ENCODE measurements at regions not wholly inside any gene's neighbourhood (a gene's known extent, or its start where the extent isn't known, plus 50 kb on each side); places are given as distances from the start of the nearest gene placed in this dataset.
"Not testable (repeated sequence)": the region's sequence is repeated elsewhere in the genome, so short reads cannot be mapped to it uniquely, and the experiment has no call there.

DNA sequence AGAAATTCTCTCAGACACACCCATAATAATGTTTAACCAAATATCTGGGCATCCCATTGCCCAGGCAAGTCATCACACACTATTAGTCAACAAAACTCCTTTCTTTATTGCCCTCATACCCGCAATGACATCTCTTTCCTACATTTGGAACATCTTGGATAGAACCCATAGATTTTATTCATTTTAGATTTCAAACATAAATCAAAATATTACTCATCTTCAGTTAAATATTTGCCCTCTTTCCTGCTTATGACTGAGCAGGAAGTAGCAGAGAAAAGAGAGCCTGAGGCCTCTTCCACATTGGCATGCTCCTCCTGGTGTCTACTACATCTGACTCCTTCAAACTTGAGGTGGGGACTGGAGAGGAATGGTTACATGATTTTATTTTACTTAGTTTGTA, 592.0 kb downstream of the CHSY3 start:
- no peak for DNase-seq (ENCODE audit: low read depth in 2 of 2)

DNA sequence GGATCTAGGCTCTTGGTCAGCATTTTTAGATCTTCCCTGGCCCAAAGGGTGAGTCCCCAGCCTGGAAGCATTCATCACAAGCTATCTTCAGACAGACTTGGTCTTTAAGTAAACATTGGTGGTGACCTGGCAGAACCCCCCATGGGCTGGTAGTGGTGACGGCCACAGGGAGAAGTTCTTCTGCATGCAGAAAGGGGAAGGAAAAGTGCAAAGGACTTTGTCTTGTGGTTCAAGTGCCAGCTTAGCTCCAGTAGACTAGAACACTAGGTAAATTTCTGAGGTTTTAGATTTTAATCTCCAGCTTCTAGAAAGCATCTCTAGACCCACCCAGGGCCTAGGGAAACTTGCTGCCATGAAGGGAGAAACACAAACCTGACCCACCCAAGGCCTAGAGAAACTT, 584.0 kb downstream of the CHSY3 start:
- DNase-seq (ENCODE audit: low read depth in 2 of 2) = no peak

DNA sequence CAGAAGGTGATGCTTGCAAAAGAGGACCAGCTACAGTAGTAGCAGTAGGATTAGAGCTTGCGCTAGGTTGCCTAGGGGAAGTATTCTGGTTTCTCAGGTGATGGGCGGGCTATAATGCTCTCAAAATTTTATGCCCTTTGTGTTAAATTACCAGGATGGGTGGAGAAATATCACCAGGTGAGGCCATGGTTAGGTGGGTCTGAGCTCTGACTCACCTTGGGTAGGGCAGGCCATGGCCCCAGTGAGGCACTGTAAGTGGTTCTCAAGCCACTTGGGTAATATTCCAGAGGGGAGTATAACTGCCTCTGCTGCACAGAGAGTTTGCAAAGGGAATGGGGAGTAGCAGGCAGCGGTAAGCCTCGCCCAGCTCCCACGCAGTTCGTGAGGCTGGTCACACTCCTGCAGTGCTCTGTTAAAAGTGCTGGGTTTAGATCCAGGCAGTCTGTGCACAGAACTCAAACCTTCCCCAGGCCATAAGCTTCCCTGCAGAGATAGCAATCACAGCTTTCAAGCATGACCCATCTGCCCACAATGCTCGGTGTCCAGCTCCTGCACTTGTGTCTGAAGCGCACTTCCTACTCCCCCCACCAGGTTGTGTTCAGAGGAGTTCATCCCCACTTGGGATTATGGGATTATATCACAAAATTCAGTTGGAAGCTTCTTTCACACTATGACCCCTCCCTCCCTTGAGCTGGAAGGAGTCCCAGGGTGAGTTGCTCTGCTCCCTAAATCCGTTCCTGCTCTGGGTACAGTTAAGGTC, 575.0 kb downstream of the CHSY3 start:
- no peak for DNase-seq (ENCODE audit: low read depth in 2 of 2)

DNA sequence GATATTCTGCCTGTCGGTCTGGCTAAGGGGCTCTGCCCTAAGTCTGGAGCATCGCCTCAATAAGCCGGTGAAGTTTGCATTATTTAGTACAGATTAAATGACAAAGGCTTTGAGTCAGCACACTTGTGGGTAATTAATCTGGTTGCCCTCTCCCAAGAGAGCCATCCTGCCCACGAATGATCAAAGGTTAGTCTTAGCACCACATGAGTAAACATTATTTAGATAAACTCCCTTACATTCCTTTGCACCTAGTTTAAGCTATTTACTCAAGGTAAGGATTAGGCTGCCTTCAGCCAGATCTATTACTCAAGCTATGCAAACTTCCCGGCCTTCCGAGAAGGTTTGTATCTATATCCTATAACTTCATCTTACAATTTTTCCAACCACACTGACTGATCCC, 572.1 kb downstream of the CHSY3 start:
- DNase-seq (ENCODE audit: low read depth in 2 of 2) = no peak

DNA sequence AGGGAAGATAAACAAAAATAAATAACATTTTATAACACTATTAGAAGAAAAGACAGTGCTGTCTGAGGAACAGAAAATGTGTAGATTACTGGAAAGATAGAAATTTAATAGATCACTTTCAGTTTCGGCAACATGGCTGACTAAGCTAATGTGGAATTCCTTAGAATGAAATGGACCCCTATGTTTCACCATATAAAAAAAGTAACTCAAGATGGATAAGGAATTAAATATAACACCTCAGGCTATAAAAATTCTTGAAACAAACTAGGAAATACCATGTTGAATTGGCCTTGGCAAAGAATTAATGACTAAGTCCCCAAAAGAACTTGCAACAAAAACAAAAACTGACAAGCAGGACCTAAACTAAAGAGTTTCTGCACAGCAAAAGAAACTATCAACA, 558.3 kb downstream of the CHSY3 start:
- DNase-seq (ENCODE audit: low read depth in 2 of 2) = no peak

DNA sequence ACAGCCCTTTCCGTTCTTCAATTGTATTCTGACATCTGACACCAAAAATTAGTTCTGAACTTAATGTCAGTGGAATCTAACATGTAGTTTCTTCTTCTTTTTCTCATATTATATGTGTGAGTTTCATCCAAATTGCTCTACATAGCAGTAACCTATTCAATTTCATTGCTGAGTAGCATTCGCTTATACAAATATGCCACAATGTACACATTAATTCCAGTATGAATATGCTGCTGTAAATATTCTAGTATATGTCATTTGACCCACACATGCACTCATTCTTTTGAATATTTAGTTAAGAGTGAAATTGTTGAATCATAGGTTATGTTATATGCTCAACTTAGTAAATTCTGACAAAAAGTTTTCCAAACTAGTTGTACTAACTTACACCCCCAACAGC, 550.9 kb downstream of the CHSY3 start:
- no peak for DNase-seq (ENCODE audit: low read depth in 2 of 2)

DNA sequence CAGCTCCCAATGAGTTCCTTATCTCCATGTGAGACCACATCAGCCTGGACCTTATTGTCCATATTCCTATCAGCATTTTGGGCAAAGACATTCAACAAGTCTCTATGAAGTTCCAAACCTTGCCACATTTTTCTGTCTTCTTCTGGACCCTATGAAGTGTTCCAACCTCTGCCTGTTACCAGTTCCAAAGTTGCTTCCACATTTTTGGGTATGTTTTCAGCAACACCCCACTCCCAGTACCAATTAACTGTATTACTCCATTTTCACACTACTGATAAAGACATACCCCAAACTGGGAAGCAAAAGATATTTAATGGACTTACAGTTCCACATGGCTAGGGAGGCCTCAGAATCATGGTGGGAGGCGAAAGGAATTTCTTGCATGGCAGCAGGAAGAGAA, 548.5 kb downstream of the CHSY3 start:
- DNase-seq (ENCODE audit: low read depth in 2 of 2) = no peak

DNA sequence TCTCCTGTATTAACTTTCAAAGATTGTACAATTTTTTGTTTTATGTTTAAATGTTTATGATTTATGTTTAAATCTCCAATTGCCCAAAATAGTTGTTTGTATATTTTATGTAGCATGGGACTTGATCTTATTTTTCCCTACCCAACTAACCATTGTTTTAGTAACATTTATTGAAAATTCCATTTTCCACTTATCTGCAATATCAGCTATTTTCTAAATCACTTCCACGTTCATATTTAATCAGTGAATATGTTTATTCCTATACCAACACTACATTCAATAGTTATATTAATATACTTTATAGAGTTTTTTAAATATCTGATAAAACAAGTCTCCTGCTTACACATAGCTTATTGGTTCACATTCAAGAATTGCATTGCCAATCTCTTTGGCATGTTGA, 532.2 kb downstream of the CHSY3 start:
- DNase-seq (ENCODE audit: low read depth in 2 of 2) = no peak

DNA sequence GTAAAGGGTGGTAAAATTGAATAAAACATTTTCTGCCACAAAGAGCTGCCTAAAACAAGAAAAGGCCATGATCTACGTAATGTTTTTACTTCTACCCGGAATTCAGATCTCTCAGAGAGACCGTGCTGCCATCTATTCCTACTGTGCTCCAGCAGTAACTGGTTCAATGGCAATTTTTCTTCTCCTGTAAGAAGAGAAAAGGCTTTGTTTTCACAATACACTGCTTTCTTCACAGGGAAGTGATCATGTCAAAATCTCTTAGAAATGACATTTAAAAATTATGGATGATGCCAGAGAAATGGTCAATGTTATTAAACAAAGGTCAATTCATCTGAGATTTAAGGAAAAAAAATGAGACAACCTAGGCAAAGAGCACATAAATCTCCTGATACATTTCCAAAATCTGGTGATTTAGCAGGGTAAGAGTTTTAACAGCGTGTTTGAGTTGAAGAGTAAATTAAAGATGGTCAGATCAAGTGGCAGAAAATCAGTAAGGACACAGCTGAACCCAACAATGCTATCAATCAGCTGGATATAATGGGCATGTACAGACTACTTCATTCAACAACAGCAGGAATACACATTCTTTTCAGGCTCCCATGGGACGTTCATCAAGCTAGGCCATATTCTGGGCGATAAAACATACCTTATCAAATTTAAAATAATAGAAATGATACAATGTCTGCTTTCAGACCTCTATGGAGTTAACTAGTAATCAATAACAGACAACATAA, 523.1 kb downstream of the CHSY3 start:
- no peak for DNase-seq (ENCODE audit: low read depth in 2 of 2)

DNA sequence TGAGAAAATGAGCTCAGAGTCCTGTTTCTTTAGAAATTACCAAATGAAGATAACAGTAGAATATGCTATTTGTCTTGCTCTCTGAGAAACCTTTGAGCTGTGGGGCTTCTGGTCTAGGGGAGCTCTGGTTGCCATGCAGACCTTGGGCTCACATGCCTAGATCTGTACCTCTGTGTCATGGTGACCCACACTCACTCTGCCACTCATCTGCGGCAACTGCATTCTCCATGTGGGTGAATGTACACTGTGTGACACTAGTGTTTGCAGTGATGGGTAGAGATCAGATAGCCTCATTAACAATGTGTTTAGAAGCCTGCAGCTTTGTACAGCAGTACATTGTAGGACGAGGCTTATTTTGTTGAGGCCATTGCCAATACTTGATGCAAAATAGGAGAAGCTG, 521.2 kb downstream of the CHSY3 start:
- no peak for DNase-seq (ENCODE audit: low read depth in 2 of 2)

DNA sequence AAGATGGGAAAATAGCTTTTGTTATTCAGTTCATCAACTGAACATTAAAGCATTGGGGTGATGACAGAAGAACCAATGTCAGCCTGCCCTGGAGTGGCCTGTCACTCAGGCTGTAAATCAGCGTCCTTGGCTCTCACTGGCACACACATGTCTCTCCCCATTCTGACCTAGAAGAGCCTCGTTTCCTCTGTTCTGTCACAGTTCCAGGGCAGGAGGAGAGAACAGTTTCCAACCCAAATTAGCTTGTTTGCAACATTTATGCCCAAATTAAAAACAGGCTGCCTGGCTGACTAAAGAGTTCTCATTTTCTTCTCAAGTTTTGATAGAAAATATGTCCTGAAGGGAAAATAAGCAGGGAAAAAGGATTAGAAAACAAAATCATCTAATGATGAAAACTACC, 520.1 kb downstream of the CHSY3 start:
- no peak for DNase-seq (ENCODE audit: low read depth in 2 of 2)

DNA sequence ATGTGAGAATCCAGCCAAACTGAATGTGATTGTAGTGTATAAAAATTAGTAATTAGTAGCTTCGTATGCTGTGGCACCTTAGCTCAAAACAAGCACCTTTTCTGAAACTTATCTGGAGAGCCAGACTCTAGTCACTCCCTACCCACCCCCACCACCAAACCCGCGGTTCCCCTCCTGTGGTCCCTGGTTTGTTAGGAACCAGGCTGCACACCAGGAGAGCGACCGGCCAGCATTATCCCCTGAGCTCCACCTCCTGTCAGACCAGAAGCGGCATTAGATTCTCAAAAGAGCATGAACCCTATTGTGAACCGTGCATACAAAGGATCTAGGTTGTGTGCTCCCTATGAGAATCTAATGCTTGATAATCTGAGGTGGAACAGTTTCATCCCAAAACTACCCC, 498.6 kb downstream of the CHSY3 start:
- DNase-seq (ENCODE audit: low read depth in 2 of 2) = no peak

DNA sequence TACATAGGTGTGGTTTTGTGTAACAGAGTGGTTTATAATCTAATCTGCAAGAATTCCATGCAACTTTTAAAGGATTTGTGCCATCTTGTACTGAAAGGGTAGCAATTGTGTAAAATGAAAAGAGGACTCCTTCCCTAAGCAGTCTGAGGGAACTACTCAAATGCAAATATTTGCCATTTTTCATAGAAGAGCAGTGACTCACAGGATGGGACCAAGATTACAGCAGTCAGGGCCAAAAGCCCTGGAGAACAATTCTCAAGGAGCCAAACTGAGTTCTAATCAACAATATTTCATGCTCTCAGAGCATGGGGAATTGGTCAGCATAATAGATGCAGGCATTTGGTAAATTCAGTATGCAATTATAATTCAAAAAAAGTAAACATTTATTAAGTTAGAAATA, 495.8 kb downstream of the CHSY3 start:
- DNase-seq (ENCODE audit: low read depth in 2 of 2) = no peak

DNA sequence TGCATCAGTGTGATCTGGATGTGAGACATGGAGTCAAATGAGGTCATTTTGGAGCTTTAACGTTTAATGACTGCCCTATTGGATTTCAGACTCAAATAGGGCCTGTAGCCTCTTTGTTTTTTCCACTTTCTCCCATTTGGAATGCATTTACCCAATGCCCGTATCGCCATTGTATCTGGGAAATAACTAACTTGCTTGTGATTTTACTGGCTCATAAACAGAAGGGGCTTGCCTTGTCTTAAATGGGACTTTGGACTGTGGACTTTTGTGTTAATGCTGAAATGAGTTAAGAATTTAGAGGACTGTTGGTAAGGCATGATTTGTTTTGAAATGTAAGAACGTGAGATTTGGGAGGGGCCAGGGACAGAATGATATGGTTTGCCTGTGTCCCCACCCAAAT, 494.6 kb downstream of the CHSY3 start:
- no peak for DNase-seq (ENCODE audit: low read depth in 2 of 2)

DNA sequence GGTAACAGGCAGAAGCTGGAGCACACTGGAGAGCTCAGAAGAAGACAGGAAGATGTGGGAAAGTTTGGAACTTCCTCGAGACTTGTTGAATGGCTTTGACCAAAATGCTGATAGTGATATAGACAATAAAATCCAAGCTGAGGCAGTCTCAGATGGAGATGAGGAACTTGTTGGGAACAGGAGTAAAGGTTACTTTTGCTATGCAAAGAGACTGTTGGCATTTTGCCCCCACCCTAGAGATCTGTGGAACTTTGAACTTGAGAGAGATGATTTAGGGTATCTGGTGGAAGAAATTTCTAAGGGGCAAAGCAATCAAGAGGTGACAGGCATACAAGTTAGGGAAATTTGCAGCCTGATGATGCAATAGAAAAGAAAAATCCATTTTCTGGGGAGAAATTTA, 493.5 kb downstream of the CHSY3 start:
- DNase-seq (ENCODE audit: low read depth in 2 of 2) = not testable (repeated sequence)

DNA sequence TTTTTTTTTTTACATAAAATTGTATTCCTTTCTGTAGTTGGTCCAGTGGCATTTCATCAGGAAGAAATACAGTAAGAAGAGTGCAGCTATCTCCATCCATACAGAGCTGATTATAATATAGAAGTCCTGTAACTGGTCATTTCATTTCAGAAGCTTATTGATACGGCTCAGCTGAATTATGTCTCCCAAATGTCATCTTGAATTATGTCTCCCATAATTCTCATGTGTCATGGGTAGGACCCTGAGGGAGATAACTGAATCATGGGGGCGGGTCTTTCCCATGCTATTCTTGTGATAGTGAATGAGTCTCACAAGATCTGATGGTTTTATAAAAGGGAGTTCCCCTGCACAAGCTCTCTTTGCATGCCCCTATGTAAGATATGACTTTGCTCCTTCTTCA, 492.9 kb downstream of the CHSY3 start:
- DNase-seq (ENCODE audit: low read depth in 2 of 2) = no peak

DNA sequence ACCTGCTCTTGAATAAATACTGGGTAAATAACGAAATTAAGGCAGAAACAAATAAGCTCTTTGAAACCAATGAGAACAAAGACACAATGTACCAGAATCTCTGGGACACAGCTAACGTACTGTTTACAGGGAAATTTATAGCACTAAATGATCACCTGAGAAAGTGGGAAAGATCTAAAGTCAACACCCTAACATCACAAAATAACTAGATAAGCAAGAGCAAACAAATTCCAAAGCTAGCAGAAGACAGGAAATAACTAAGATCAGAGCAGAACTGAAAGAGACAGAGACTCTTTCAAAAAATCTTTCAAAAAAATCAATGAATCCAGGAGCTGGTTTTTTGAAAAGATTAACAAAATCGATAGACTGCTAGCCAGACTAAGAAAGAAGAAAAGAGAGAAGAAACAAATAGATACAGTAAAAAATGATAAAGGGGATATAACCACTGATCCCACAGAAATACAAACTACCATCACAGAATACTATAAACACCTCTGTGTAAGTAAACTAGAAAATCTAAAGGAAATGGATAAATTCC, 487.5 kb downstream of the CHSY3 start:
- DNase-seq (ENCODE audit: low read depth in 2 of 2) = not testable (repeated sequence)

DNA sequence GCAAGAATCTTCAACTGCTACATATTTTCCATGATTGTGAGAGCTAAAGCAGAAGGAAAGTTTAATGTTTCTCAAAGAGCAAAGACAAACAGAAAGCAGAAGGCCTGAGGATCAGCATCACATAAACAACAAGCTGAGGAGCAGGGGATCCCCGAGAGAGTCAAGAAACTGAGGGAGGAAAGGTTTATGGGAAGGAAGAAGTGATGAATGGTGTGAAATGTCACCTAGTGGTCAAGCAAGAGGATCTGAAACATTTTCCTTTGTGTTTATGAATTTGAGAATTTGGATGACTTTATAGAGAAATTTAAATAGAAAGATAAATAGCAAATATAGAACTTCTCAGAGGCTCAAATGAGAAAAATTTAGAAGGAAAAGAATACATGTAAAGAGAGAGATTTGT, 481.9 kb downstream of the CHSY3 start:
- no peak for DNase-seq (ENCODE audit: low read depth in 2 of 2)

DNA sequence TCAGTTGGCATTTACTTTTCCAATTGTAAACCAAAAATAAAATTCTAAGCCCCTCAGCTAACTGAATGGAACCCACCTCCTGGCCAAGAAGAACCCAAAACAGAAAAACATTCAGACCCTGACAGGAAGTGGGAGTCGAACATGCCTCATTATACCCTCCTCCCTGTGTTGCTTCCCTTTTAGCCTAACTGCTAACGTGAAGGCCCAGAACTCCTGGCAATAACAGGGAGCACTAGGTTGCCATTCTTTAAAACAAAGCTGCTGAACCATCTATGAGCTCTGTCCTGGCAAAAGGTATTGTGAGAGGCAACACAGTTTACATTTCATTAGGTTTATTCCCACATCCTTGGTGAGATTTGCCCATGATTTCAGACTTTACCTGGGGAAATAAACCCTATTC, 481.4 kb downstream of the CHSY3 start:
- no peak for DNase-seq (ENCODE audit: low read depth in 2 of 2)

DNA sequence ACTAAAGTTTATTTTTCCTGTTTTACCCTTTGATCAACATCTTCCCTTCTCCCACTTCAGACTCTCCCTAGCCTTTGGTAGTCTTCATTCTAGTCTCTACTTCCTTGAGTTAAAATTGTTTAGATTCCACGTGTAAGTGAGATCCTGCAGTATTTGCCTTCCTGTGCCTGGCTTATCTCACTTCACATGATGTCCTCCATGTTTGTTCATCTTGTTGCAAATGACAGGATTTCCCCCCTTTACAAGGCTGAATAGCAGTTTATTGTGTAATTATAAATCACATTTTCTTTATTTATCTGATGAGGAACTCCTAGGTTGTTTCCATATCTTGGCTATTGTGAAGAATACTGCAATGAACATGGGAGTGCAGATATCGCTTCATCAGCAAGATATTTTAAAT, 461.7 kb downstream of the CHSY3 start:
- DNase-seq (ENCODE audit: low read depth in 2 of 2) = no peak

DNA sequence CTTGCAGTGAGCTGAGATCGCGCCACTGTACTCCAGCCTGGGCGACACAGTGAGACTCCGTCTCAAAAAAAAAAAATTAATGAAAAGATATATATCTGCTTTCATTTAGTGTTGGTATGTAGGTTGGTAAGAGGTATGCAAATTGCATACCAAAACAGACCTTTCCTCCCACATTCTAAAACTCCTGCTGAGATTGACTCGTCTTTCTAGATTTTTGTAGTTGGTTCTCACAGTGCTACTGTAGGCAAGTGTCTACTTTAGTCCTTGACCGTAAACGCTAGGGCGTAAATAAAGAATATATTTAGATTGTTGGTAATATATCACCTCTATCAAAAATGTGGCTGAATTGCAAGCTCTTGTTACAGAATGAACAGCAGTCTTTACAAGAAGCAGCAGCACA, 445.9 kb downstream of the CHSY3 start:
- no peak for DNase-seq (ENCODE audit: low read depth in 2 of 2)

DNA sequence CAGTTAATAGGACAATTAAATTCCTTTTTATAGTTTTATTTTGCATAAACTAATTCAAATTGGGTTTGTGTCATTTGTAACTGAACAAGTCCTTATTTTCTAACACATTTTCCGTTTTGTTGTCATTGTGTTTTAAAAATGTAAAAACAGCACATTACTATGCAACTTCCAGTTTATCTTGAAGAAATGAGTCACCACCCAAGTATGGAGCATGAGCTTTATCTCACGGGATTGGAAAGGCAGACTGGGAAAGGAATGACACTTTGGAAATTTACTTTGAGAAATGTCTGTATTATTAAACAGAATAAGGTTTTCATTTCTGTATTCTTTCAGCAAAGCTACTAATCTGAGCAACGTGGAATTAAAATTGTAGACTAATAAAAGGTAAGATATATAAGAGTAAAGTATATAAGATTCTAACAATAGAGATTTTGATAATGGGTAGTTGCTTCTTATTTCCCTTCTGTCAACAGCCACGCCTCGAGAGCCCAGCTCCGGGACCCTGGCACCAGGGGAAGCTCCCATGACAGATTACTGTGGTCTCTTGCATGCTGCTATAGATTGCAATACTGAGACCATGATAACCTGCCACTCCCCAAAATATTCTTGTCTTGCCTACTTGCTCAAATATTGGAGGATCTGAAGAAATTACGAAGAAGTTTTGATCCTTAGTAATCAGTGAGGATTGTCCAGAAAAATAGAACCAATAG, 433.1 kb downstream of the CHSY3 start:
- no peak for DNase-seq (ENCODE audit: low read depth in 2 of 2)

DNA sequence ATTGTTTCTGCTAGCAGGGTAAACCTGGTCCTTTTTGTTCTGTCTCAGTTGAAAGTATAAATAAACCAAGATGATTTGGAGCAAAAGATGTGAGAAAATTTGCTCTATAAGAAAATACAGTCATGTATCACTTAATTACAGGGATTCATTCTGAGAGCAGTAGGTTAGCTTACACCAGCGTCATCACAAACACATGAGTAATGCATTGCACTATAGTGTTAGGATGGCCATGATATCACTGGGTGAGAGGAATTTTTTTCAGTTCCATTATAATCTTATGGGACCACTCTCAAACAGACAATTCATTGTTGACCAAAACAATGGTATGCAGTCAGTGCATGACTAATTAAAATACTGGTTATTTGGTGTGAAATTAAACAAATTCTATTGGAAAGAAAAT, 430.9 kb downstream of the CHSY3 start:
- DNase-seq (ENCODE audit: low read depth in 2 of 2) = no peak
